GM19238 (cell line): ENCODE measurements at regions not wholly inside any gene's neighbourhood (a gene's known extent, or its start where the extent isn't known, plus 50 kb on each side); places are given as distances from the start of the nearest gene placed in this dataset.
"Not testable (repeated sequence)": the region's sequence is repeated elsewhere in the genome, so short reads cannot be mapped to it uniquely, and the experiment has no call there.

Experiments
- DNase-seq: peaks from one replicate; pipeline ENCODE4 v3.0.0; 2011; ENCODE audit warnings: low spot score; ENCODE audit not compliant: insufficient read length

- DNase-seq, result no peak
Measured at GRCh38 chr14:44873536-44873935, 88.2 kb downstream of the KLHL28 start.

GRCh38 chr14:44866770-44867169 lies 95.0 kb downstream of the KLHL28 start:
- DNase-seq, result no peak

- DNase-seq, result no peak
Measured at GRCh38 chr14:44866322-44866721, 95.4 kb downstream of the KLHL28 start.

- DNase-seq, result no peak
Measured at GRCh38 chr14:44863271-44863670, 98.5 kb downstream of the KLHL28 start.

GRCh38 chr14:44854114-44854513 lies 107.6 kb downstream of the KLHL28 start:
- DNase-seq, result no peak

GRCh38 chr14:44847526-44848309 lies 114.0 kb downstream of the KLHL28 start:
- DNase-seq, result no peak

- DNase-seq, result no peak
Measured at GRCh38 chr14:44846232-44846824, 115.4 kb downstream of the KLHL28 start.

GRCh38 chr14:44835928-44836327 lies 125.8 kb downstream of the KLHL28 start:
- not testable (repeated sequence) for DNase-seq

- DNase-seq, result no peak
Measured at GRCh38 chr14:44833376-44834060, 128.2 kb downstream of the KLHL28 start.

- no peak for DNase-seq
Measured at GRCh38 chr14:44830371-44830770, 131.4 kb downstream of the KLHL28 start.

- no peak for DNase-seq
Measured at GRCh38 chr14:44829021-44829420, 132.7 kb downstream of the KLHL28 start.

- no peak for DNase-seq
Measured at GRCh38 chr14:44828023-44828422, 133.7 kb downstream of the KLHL28 start.

GRCh38 chr14:44820230-44820964 lies 141.3 kb downstream of the KLHL28 start:
- no peak for DNase-seq

- no peak for DNase-seq
Measured at GRCh38 chr14:44814196-44814595, 147.6 kb downstream of the KLHL28 start.

GRCh38 chr14:44812672-44813071 lies 149.1 kb downstream of the KLHL28 start:
- DNase-seq, result no peak

GRCh38 chr14:44804391-44804790 lies 157.4 kb downstream of the KLHL28 start:
- no peak for DNase-seq

- peak; percentile 3 for DNase-seq
Measured at GRCh38 chr14:44803239-44803905, 158.4 kb downstream of the KLHL28 start.

GRCh38 chr14:44798386-44799242 lies 163.1 kb downstream of the KLHL28 start:
- no peak for DNase-seq

GRCh38 chr14:44795725-44796124 lies 166.0 kb downstream of the KLHL28 start:
- DNase-seq, result no peak

GRCh38 chr14:44791730-44792129 lies 170.0 kb downstream of the KLHL28 start:
- no peak for DNase-seq
